HG02885 (cell line): ENCODE measurements at regions not wholly inside any gene's neighbourhood (a gene's known extent, or its start where the extent isn't known, plus 50 kb on each side); places are given as distances from the start of the nearest gene placed in this dataset.
A peak's percentile ranks its signal among the peaks of the same experiment; 100 is the strongest.
"Not testable (repeated sequence)": the region's sequence is repeated elsewhere in the genome, so short reads cannot be mapped to it uniquely, and the experiment has no call there.

Experiments used
- ATAC-seq: cut with Tn5 transposase; IDR thresholded peaks from one replicate; pipeline ENCODE4 v1.9.1; 2021; ENCODE audit warnings: mild to moderate bottlenecking; ENCODE audit not compliant: unreplicated experiment, poor library complexity

DNA sequence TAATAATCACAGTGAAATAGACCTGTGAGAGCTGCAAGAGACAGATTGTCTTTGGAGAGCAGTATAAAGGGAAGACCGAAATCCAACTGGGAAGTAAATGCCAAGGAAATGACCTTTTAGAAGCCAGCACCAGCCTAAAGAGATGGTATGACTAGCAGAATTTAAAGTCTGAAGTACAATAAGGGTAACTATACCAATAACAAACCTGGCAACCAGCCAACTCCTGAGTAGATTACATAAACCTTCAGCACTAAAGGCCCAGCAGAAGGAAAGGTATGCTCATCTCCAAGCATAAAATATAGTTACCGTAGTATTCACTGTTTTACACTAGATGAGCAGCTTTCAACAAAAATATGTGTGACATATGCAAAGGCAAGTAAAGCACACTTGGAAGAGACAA is 155.1 kb upstream of the SATB1 start:
- no peak for ATAC-seq

DNA sequence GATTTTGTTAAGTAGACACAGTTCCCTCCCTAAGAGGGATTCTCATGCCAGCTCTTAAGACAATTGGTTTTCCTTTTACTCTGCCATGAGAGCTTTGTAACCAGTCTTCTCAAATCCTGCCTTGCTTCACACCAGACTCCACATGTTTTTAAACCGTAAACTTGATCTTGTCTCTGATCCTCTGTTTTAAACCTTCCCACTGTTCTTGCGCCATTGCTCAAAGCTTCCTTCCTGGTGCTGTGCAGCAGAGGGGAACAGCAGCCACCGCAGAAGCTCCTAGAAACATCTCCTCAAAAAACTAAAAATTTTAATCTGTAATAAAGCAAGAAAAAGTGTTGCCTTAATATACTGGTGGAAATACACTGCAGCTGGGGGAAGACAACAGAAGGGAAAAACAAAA is 154.5 kb upstream of the SATB1 start:
- ATAC-seq, result no peak

DNA sequence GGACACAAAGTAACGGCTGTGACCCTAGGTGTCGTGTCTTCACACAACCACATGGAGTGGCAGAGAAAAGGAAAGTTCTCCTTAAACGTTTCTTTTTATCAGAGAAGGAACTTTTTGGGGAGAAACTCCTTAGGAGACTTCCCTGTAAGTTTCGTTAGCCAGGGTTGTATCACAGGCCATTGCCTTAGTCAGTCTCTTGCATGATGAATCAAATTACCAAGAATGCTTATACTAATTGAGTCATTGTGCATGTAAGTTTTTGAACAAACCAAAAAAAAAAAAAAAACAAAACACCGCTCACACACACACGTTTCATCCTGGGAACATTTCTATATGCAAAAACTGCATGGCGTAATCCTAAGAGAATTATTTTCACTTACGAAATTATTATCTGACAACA is 150.4 kb upstream of the SATB1 start:
- ATAC-seq, result no peak

DNA sequence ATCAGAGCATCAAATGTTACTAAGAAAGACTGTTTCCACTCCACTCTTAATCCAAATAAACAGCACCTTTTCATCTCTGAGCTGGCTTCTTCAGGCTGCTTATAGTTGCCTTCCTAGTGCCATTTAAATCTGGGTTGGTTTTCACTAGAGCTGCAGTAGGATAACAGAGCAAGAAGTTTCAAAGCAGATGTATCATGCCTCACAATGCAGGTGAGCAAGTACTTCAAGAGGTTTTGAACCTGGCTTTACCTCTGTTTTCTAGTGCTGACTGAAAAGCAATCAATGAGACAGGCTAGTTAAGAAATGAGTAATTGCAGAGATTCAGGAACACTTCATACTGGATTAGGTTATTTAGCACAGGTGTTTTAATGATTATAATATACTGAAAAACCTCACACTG is 147.7 kb upstream of the SATB1 start:
- no peak for ATAC-seq

DNA sequence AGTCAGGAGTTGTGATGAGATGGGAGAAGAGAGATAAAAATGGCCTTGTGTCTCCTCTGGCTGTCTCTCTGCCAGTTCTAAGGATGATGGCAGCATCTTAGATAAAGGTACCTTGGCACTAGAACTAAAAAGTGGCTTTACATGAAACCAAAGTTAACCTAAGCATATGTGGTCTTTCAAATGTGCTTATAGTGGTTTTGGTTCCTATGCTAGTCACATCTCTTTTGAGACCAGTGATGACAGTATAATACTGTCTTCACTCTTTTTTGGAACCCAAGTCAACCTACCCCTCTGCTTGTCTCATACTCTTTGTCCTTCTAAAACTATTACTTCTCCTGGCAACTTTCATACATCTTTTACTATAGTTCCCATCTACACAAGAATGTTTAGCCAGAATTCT is 142.2 kb upstream of the SATB1 start:
- no peak for ATAC-seq

DNA sequence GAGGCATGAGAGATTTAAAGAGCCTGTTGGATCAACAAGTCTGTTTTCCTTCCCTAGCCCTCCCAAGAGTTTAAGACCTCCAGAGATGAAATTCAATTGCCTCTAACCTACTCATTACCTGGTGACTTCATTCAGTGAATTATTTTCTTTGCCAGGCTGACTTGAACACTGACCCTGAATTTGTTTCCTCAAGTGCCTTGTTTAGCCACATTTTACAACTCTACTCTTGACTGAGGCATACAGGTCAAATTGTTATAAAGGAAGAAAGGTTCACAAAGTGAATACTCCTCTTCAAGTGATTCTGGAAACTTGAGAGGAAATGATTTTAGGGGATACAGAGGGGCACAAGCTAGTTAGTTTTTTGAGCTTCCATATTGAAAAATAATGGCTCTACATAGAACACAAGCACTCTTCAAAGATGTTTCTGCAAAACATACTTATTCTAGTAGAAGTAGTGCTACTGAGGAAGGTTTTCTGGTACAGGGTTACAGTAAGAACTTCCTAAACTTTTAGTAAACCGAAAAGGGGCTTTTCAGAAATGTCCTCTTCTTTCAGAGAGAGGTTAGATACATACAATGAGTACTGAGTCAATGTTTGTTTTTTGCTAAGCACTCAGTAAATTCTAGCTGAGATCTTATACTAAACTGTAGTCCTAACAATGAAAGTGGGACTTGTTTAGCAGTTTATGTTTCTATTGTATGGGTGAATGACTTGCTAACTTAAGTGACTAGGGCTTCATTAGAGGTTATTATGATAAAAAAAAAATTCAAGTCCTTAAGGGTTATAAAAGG is 137.4 kb upstream of the SATB1 start:
- ATAC-seq, result no peak

DNA sequence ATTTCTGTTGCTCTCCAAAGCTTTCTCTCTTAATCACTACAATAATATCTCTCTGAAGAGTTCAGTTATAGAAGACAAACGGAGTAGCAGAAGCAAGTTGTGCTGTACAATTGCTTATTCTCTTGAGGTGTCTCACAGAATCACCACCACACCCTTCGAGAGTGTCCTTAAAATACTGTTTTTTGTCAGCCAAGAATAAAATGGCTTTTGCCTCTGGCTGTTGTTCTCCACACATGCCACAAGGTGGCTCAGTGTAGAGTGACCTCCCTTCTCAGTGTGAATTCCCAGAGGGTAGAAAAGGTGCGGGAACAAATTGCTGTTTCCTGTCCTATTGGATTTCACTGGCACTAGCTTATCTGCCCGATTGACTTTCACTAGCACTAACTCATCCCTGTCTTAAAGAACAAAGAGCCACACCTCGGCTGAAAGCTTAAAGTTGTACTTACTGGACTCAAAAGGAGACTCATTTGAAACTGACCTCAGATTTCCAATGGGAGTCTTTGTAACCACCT is 134.2 kb upstream of the SATB1 start:
- ATAC-seq, result peak; percentile 75

DNA sequence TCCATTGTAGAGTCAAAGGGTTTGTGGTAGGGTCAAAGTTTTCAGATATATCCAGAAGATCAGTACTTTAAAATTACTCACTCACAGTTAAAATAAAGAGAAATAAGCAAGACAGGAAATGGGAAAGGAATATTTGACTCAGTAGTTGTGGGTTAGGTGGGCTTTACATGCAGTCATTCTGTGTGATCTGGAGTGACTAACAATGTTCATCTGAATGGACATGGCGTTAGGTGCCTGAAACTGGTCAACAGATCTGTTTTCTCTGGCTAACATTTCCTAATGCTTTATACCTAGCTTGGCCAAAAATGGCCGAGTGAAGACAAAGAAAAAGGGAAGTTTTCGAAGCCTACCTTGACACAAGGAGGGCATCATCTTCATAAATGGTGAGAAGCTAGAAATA is 133.4 kb upstream of the SATB1 start:
- ATAC-seq, result no peak

DNA sequence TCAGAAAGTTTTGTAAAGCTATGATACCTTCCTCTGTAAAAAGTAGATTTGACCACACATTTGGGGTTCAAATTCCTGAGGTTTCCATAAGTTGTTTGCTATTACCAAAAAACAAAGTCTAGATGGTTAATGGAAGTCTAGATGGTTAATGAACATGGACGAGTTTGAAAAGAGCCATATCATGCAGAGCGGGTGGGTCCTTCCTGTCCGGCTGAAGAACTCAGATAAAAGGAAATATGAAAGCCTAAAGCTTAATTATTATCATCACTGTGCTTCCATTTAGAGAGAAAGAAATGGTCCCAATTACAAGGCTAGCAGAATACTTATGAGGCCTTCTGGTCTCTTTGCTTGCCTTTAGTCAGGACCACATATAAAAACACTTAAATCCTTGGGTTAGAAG is 132.1 kb upstream of the SATB1 start:
- ATAC-seq, result no peak

DNA sequence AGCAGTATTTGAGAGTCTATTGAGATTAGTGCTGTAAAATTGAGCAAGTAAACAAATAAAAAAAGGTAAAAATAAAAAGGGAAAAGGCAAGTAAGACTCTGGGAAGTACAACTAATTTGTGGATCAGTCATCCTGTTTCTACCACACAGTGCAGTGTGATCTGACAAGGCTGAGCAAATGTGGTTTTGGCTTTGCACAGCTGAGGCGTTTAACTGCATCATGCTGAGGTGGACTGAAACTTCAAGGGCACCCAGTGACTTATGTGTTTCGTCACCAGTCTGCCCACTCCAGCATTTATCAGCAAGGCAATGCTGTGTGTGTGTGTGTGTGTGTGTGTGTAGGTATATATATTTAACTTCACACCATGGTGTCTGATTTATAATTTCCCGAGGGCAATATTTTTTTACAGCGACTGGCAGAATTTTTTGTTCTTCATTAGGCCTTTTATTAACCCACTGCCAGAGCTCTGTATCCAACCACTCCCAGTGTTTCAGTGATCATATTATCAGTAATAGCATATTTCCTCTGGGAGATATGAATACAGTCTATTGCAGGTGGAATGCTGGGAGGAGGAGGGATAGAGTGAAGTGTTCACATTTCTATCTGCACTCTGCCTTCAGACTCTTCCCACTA is 131.5 kb upstream of the SATB1 start:
- peak; percentile 83 for ATAC-seq

DNA sequence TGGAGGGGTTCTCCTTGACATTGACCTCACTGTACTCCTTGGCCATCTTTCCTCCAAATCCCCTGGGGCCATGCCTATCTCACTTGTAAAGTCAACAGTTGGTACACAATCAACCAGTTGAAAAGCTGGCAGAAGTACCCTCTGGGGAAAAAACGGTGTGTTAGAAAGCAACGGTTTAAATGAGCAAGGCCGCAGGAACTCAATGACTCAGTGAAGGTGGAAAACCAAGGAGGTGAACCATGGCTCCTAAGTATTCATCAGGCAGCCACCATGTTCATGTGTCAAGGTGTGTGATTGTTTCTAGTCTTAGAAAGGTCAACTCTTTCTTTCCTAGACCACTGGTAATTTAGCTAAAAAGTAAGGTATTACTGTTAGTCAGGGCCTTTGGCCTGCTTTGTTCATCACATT is 130.9 kb upstream of the SATB1 start:
- ATAC-seq, result peak; percentile 13

DNA sequence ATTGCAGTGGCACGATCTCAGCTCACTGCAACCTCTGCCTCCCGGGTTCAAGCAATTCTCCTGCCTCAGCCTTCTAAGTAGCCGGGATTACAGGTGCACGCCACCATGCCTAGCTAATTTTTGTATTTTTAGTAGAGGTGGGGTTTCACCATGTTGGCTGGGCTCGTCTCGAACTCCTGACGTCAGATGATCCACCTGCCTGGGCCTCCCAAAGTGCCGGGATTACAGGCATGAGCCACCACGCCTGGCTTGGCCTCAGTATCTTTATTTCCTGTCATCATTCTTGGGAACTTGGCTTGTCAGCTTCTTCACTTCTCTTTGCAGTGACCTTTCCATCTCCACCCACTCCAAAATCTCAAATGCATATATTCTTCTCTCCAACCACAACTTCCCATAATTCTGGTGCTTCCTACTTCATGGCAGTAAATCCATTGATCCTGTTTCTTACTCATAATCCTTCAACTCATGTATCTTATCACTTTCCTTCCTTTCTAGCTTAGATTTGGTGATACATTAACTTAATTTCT is 127.5 kb upstream of the SATB1 start:
- ATAC-seq, result not testable (repeated sequence)

DNA sequence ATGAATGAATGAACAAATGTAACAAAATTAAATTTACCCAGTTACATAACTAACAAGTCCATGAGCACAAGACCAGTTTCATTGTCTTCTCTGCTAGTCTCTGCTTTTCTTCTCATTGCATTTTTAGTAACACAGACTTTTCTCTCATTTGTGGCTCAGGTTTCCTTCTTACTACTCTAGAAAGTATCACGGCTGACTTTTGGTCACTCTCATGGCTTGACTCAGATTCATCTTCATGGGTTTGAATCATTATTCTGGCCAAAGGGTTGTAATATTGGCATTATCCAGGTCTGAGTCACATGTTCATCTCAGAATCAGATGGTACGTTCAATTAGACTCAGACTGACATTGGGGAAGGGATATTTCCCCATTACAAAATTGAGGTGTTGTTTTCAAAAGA is 121.5 kb upstream of the SATB1 start:
- ATAC-seq, result no peak

DNA sequence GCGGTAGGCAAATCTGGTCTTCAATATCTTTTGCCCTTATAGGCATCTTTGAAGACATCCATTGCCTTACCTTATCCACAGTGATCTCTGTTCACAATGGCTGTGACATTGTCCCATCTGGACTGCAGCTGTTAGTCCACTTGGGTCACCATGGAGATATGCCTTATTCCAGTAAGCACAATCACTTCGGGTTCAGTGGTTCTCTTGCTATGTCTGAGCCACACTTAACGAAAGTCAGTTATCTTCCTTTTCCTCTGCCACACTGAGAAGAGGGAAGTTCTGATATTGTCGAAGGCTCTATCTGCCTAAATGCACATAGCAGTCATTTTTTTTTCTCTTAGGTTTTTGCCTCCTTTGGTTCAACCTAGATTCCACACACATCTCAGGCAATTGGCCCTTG is 119.0 kb upstream of the SATB1 start:
- ATAC-seq, result no peak

DNA sequence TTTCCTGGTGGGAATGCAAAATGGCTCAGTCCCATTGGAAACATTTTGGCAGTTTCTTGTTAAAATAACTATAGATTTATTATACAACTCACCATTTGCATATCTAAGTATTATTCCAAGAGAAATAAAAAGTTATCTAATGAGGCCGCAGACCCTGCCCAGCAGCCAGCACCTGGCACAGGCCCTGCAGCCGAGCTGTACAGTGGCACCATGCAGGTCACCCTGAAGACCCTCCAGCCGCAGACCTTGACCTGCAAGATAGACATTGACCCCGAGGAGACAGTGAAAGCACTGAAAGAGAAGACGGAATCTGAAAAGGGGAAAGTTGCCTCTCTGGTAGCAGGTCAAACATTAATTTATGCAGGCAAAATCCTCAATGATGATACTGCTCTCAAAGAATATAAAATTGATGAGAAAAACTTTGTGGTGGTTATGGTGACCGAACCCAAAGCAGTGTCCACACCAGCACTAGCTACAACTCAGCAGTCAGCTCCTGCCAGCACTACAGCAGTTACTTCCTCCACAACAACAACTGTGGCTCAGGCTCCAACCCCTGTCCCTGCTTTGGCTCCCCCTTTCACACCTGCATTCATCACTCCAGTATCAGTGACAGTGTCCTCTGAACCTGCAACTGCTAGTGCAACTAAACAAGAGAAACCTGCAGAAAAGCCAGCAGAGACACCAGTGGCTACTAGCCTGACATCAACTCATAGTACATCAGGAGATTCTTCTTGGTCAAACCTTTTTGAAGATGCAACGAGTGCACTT is 113.5 kb upstream of the SATB1 start:
- ATAC-seq, result no peak

DNA sequence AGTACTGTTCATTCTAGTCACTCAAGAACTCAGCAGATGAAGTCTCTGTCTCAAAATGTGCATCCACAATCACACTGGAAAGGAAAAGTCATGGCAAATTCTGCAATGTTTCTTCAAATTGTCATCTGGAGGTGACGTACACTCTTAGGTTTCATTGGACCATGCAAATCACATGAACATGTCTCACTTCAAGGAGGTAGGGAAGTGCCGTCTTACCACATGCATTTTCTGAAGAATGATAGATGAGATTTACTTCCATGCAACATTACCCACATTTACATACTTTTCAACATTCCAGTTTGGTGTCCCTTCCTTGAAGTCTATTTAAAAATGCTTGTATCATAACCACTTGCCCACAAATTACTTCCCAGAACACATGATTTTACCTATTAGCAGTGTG is 107.9 kb upstream of the SATB1 start:
- ATAC-seq, result no peak

DNA sequence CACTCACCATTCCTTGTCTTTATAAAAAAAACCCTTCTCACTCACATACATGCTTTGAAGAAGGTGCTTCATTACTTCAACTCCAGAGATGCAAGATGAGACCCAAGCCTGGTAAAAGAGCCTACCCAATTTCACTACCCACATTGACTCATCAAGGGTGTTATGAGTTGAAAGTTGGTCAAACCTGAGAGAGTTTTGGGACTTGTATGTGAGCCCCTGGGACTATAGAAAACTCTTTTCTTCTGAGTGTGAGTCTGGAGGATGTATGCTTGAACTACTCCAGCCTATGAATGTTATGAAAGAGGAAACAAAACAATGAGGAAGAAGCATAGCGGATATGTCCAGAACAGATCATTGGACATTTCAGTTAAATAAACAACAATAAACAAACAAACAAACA is 106.5 kb upstream of the SATB1 start:
- ATAC-seq, result peak; percentile 81

DNA sequence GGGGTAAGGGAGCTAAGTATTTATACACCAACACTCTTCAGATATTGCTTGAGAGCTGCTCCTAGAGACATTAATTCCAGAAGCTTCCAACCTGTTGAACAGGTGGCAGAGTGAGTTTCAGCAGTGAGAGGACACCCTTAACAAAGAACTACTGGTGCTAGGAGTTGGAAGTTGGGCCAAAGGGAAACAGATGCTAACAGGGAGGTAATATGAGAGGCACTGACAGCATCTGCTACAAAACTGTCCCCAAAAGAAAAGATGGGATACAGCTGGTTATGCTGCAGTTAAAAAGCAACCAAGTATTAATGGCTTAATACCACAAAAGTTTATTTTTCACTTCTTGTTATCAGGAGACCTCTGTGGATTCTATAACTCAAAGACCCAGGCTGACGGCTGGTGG is 104.5 kb upstream of the SATB1 start:
- ATAC-seq, result no peak

DNA sequence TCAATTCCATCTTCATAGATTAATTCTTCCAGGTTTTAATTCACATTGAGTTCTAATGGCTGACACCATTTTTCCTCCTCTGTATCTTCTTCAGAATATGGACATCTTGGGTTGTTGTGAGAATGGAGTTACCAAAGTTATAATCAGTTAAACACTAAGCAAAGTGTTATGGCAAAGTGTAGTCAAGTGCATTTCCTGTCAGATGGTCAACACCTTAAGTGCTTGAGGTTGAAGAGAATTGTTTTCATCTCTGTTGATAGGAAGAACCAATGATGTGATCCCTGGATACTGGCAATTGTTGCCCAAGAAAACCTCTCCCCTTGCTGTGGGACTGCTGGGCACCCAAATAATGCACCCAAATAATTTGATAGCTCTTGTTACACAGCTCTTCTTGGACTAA is 102.6 kb upstream of the SATB1 start:
- ATAC-seq, result no peak

DNA sequence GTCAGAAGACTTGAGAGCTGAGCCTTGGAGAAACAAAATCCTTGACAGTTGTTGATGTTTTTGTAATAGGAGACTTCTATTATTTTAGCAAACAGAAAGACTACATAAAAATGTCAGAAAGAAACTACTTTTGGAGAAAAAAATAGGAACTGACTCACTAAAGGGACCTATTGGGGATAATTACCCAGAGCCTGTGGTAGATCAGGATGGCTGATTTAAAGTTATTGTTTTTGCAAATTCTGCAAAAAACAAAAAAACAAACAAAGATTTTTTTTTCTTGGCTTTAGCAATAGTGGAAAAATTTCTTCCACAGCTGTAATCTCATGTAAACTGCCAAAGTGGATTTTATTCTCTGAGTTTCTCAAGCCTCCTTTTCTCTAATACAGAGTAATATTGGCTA is 101.5 kb upstream of the SATB1 start:
- no peak for ATAC-seq

DNA sequence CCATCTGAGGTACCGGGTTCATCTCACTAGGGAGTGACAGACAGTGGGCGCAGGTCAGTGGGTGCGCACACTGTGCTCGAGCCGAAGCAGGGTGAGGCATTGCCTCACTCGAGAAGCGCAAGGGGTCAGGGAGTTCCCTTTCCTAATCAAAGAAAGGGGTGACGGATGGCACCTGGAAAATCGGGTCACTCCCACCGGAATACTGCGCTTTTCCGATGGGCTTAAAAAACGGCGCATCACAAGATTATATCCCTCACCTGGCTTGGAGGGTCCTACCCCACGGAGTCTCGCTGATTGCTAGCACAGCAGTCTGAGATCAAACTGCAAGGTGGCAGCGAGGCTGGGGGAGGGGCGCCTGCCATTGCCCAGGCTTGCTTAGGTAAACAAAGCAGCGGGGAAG is 91.0 kb upstream of the SATB1 start:
- not testable (repeated sequence) for ATAC-seq
